Activated gamma-delta T cell treated with anti-CD3 and anti-CD28 coated beads, Interleukin-2, amount 50 U/mL, for 16 hours (primary cell): ENCODE measurements at regions not wholly inside any gene's neighbourhood (a gene's known extent, or its start where the extent isn't known, plus 50 kb on each side); places are given as distances from the start of the nearest gene placed in this dataset.

ENCODE experiments used
- DNase-seq: peaks from one replicate; pipeline ENCODE4 v3.0.0-alpha.2; 2020; ENCODE audit warnings: low read depth

GRCh38 chr2:173766537-173767289, 198.5 kb downstream of the SP3 start:
- DNase-seq, result no peak

GRCh38 chr2:173770947-173771678, 194.1 kb downstream of the SP3 start:
- DNase-seq, result no peak

- no peak for DNase-seq
Observed at GRCh38 chr2:173772205-173772604, 193.0 kb downstream of the SP3 start.

GRCh38 chr2:173773076-173773475, 192.1 kb downstream of the SP3 start:
- no peak for DNase-seq

GRCh38 chr2:173775440-173775839, 189.7 kb downstream of the SP3 start:
- DNase-seq, result no peak

GRCh38 chr2:173782681-173783080, 182.5 kb downstream of the SP3 start:
- DNase-seq, result no peak

GRCh38 chr2:173783382-173783781, 181.8 kb downstream of the SP3 start:
- no peak for DNase-seq

- no peak for DNase-seq
Observed at GRCh38 chr2:173785813-173786212, 179.4 kb downstream of the SP3 start.

- no peak for DNase-seq
Observed at GRCh38 chr2:173791502-173791901, 173.7 kb downstream of the SP3 start.

- no peak for DNase-seq
Observed at GRCh38 chr2:173792166-173792565, 173.0 kb downstream of the SP3 start.

- no peak for DNase-seq
Observed at GRCh38 chr2:173792741-173793140, 172.4 kb downstream of the SP3 start.

- DNase-seq, result no peak
Observed at GRCh38 chr2:173793709-173794565, 171.2 kb downstream of the SP3 start.

GRCh38 chr2:173797586-173798263, 167.4 kb downstream of the SP3 start:
- DNase-seq, result no peak

- DNase-seq, result no peak
Observed at GRCh38 chr2:173802518-173802917, 162.7 kb downstream of the SP3 start.

GRCh38 chr2:173803449-173803848, 161.7 kb downstream of the SP3 start:
- DNase-seq, result no peak

- DNase-seq, result no peak
Observed at GRCh38 chr2:173806761-173807160, 158.4 kb downstream of the SP3 start.

GRCh38 chr2:173808718-173809117, 156.5 kb downstream of the SP3 start:
- DNase-seq, result no peak

- no peak for DNase-seq
Observed at GRCh38 chr2:173812321-173812720, 152.9 kb downstream of the SP3 start.

GRCh38 chr2:173814306-173814705, 150.9 kb downstream of the SP3 start:
- DNase-seq, result no peak

- DNase-seq, result no peak
Observed at GRCh38 chr2:173815772-173816171, 149.4 kb downstream of the SP3 start.

GRCh38 chr2:173817582-173817981, 147.6 kb downstream of the SP3 start:
- no peak for DNase-seq

- no peak for DNase-seq
Observed at GRCh38 chr2:173818285-173818684, 146.9 kb downstream of the SP3 start.
